ENCODE measurements at regions not wholly inside any gene's neighbourhood (a gene's known extent, or its start where the extent isn't known, plus 50 kb on each side); places are given as distances from the start of the nearest gene placed in this dataset.

DNA sequence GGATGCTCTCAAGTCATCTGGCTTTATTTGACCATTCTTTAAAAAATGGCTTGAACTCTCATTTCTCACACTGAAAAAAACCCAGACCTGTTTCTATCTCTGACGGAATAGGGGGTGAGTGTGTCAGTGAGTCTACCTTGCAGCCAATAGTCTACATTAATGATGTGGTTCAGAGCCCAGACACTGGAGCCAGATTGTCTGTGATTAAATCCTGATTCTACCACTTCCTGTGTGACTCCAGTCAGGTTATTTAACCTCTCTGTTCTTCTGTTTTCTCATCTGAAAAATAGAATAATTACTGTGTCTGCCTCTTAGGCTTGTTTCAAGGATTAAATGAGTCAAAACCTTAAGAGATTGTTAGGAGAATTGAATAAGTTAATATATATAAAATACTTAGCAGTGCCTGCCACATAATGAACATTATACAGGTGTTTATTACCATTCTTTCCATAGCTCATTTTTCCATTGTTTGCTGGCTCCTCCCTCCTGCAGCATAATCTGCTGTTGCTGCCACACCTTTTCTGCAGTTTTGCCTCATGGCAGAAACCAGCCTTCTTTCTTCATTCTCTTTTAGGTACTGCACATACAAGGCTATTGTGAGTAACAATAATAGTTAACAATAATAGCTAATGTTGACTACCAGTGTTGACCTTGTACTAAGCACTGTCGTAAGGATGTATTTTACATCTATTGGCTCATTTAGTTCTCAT lies 157.6 kb upstream of the IVNS1ABP start:
- TF ChIP-seq, protein P1, sequence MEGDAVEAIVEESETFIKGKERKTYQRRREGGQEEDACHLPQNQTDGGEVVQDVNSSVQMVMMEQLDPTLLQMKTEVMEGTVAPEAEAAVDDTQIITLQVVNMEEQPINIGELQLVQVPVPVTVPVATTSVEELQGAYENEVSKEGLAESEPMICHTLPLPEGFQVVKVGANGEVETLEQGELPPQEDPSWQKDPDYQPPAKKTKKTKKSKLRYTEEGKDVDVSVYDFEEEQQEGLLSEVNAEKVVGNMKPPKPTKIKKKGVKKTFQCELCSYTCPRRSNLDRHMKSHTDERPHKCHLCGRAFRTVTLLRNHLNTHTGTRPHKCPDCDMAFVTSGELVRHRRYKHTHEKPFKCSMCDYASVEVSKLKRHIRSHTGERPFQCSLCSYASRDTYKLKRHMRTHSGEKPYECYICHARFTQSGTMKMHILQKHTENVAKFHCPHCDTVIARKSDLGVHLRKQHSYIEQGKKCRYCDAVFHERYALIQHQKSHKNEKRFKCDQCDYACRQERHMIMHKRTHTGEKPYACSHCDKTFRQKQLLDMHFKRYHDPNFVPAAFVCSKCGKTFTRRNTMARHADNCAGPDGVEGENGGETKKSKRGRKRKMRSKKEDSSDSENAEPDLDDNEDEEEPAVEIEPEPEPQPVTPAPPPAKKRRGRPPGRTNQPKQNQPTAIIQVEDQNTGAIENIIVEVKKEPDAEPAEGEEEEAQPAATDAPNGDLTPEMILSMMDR (IDR thresholded peaks at IDR 0.05; ENCODE audit: unreplicated experiment), result no peak
- Mint-ChIP-seq H3K27me3 (ENCODE audit: low read depth) (no peaks in the 10 kb centered on the region), H3K4me1 (peaks cover 17% of the 10 kb centered on the region), H3K27ac (no peak overlapping the region), H3K9me3 (no peaks in the 10 kb centered on the region), H3K4me3 (no peak overlapping the region), H3K36me3 (no peaks in the 10 kb centered on the region)
- no peak for DNase-seq (ENCODE audit: low spot score in 2 of 2, unreplicated experiment in 2 of 2)

DNA sequence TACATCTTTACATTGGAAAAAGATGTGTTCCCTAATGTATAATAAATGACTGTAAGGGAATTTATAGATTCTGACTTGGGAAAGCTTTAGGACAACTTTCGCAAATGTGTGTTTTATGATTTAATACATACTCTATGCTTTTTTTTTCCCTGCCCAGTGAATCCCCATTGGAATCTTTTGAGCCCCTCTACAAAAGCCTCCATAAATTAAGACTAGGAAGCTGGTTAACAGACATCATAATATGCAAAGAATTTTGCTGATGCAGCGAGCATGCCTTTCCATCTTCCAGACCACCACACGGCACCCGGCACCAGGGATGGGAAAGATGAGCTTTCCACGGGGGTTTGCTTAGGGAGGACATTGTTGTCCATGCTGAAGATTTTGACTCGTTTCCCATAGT lies 156.1 kb upstream of the IVNS1ABP start:
- peaks cover 15% of the 10 kb centered on the region for H3K4me1 Mint-ChIP-seq
- H3K4me3 Mint-ChIP-seq, result no peak overlapping the region
- H3K27ac Mint-ChIP-seq, result peak overlapping the region; percentile 28
- no peaks in the 10 kb centered on the region for H3K36me3 Mint-ChIP-seq
- no peaks in the 10 kb centered on the region for H3K27me3 Mint-ChIP-seq (ENCODE audit: low read depth)
- H3K9me3 Mint-ChIP-seq, result no peaks in the 10 kb centered on the region
- no peak for DNase-seq (ENCODE audit: low spot score in 2 of 2, unreplicated experiment in 2 of 2)
- TF ChIP-seq, protein P1 (IDR thresholded peaks at IDR 0.05; ENCODE audit: unreplicated experiment), result no peak

DNA sequence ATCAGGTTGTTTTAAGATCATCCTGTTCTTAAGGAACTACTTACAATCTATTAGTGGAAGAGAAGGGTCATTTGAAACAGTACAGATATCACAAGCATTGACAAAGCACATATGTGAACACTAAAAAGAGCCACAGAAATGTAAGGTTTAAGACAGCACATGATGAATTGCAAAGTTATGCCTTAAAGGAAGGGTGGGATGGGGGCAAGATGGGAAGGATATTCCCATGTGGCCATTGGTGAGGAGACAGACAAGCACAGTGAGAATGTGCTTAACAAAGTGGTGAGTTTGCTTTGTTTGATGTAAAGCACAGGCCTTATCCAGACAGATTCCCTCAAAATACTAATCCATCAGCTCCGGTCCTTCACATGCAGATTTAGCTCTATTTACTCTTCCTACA lies 151.6 kb upstream of the IVNS1ABP start:
- no peak for DNase-seq (ENCODE audit: low spot score in 2 of 2, unreplicated experiment in 2 of 2)
- TF ChIP-seq, protein P1 (IDR thresholded peaks at IDR 0.05; ENCODE audit: unreplicated experiment), result no peak
- Mint-ChIP-seq H3K4me3 (no peak overlapping the region), H3K4me1 (peaks cover 38% of the 10 kb centered on the region), H3K36me3 (no peaks in the 10 kb centered on the region), H3K27me3 (ENCODE audit: low read depth) (no peaks in the 10 kb centered on the region), H3K9me3 (no peaks in the 10 kb centered on the region), H3K27ac (no peak overlapping the region)

DNA sequence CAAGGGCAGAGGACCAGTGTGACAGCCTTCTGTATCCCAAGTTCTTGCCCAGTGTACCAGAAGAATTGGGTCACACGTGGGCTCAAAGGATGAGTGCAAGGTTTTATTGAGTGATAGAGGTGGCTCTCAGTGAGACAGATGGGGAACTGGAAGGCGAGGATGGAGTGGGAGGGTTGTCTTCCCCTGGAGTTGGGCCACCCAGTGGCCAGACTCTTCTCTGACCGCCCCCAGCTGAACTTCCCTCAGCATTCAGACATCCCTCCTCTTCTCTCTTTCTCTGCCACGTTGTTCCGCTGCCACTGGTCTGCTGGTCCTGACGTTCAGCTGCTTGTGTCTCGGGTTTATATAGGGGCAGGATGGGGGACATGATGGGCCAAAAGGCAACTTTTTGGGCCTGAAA lies 150.1 kb upstream of the IVNS1ABP start:
- Mint-ChIP-seq H3K4me1 (peaks cover 36% of the 10 kb centered on the region), H3K27ac (no peak overlapping the region), H3K27me3 (ENCODE audit: low read depth) (no peaks in the 10 kb centered on the region), H3K4me3 (no peak overlapping the region), H3K9me3 (no peaks in the 10 kb centered on the region), H3K36me3 (no peaks in the 10 kb centered on the region)
- no peak for DNase-seq (ENCODE audit: low spot score in 2 of 2, unreplicated experiment in 2 of 2)
- TF ChIP-seq, protein P1 (IDR thresholded peaks at IDR 0.05; ENCODE audit: unreplicated experiment), result no peak

DNA sequence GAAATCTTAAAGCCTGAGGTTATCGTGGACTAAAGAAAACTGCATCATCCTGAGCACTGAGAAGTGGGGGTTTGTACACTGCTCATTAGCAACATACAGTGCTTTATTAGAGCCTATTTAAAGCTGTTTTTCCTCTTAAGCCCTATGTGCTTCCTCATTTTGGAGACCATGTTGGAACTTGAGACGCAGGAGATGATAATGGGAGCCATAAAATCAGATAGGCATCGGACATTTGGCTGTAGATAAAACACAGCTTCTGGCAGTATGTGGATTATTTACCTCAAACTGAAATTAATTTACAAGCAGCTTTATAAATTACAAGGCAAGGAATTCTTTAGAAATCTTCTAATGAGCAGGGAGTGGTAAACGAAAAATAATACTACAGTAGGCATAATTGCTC lies 147.7 kb upstream of the IVNS1ABP start:
- TF ChIP-seq, protein P1 (IDR thresholded peaks at IDR 0.05; ENCODE audit: unreplicated experiment), result no peak
- Mint-ChIP-seq H3K27me3 (ENCODE audit: low read depth) (no peaks in the 10 kb centered on the region), H3K27ac (peak overlapping the region; percentile 7), H3K9me3 (peaks cover 7% of the 10 kb centered on the region), H3K4me3 (no peak overlapping the region), H3K4me1 (peaks cover 37% of the 10 kb centered on the region), H3K36me3 (no peaks in the 10 kb centered on the region)
- no peak for DNase-seq (ENCODE audit: low spot score in 2 of 2, unreplicated experiment in 2 of 2)
